ENCODE measurements at regions not wholly inside any gene's neighbourhood (a gene's known extent, or its start where the extent isn't known, plus 50 kb on each side); places are given as distances from the start of the nearest gene placed in this dataset.

DNA sequence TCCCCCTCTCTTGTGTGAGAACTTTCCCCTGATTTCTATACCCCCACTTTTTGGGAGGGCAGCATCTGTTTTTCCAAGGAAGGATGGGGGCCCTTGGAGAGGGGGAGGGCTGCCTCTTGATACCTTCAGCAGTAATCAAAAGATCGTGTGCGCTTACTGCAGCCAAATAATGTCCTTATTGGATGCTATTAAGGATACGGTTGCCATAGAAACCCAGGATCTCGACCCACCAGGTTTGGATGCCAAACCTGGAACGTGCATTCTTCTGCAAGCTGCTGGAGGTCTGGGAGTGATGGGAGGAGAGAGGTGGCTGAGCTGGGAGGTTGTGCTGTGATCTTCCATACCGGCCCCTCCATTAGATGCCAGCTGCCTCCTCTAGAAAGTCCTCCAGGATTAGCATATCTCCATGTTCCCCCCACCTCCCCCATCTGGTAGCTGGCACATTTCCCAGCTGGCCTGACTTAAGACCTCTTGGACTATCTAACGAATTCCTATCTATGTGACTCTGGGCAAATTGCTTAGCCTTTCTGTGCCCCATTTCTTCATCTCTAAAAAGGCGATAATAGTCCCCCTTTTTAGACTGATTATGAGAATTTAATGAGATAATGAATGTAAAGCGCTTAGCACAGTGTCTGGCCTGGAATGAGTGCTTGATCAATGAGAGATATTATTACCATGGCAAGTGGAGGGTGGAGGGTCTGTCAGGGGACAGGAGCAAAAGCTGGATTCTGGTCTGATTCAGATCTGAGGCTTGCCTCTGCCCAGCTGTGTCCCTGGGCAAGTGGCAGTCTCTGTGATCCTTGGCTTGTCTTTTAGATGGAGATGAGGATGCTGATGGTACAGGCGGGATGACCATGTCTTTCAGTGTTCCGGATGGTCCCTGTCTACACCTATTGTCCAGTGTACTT lies 78.5 kb upstream of the PCBD1 start:
- Mint-ChIP-seq H3K36me3 (ENCODE audit: low read depth) (0 out of 2 replicates have a peak, but pooled peaks cover 3% of the 10 kb centered on the region), H3K9me3 (peaks cover 9% of the 10 kb centered on the region; the same call in 1 of the 2 replicates), H3K27me3 (ENCODE audit: insufficient read depth) (peaks cover 34% of the 10 kb centered on the region), H3K4me3 (no peak overlapping the region), H3K4me1 (ENCODE audit: low read depth) (no peaks in the 10 kb centered on the region), H3K27ac (no peak overlapping the region)
- no peak for TF ChIP-seq CTCF (IDR thresholded peaks at IDR 0.05)
- DNase-seq: no peak

DNA sequence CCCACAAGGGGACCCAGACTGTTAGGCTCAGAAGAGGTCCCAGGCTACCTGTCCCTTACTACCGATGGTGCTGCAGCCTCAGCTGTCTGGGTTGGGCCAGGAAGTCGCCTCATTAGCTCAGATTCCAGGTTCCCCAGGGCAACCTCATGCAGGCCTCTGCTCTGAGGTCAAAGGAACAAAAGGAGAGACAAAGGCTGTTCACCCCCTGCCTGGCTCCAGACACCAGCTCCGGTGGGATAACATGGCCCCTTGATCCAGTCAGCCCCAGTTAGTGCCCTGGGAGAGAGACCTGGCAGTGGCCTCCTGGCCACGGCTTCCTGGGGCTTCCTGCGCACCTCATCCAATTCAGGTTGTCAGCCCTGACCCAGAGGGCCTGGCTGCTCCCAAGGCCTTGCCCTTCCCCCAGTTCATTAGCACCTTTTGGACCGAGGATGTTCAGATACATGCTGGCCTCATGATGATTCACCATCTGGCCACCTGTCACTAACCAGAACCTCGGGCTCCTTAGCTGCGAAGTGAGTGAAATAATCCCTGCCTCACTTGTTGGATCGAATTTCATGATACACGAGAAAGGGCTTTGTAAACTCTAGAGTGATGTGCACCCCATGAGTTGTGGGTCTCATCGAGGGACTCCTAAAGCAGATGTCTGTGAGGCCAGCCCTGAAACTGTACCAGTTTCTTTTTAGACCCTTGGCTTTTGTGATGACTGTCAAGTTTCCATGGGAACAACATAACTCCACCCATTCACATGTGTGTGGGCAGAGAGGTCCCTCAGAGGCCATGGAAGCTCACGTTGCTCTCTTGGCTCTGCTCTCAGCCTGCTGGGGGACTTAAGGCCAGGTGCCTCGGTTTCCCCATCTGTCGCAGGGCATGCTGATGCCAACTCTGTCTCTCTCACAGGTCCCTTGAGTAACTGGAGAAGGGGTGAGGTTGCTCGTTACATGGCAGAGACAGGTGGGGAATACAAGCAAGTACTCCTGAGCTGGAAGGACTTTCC lies 79.5 kb upstream of the PCBD1 start:
- DNase-seq: no peak
- H3K4me3 Mint-ChIP-seq: no peak overlapping the region
- H3K4me1 Mint-ChIP-seq (ENCODE audit: low read depth): no peaks in the 10 kb centered on the region

DNA sequence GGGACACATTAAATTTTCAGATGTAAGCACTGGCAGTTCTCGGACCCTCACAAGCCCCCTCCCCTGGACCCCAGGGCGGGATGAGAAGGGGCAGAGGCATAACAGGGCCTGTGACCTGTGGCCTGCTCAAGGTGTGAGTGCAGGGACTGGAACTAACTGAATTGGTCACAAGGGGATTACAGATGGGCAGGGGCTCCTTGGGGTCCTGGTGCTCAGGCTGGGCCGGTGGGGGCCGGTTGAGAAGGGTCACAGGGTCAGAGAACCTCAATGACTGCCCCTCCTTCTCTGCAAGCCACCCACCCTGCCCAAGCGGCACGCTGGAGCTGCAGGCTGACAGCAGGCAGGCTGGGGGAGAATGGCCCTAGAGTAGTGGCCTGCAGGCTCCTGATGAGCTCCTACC lies 80.8 kb upstream of the PCBD1 start:
- TF ChIP-seq CTCF (IDR thresholded peaks at IDR 0.05): no peak
- Mint-ChIP-seq H3K27me3 (ENCODE audit: insufficient read depth) (peaks cover 20% of the 10 kb centered on the region), H3K4me3 (no peak overlapping the region), H3K27ac (no peak overlapping the region), H3K4me1 (ENCODE audit: low read depth) (no peaks in the 10 kb centered on the region), H3K36me3 (ENCODE audit: low read depth) (0 out of 2 replicates have a peak, but pooled peaks cover 5% of the 10 kb centered on the region), H3K9me3 (peaks cover 10% of the 10 kb centered on the region; the same call in 1 of the 2 replicates)
- no peak for DNase-seq

More for the DNA sequence above, 79.5 kb upstream of the PCBD1 start:
- Mint-ChIP-seq H3K27me3 (ENCODE audit: insufficient read depth) (peaks cover 27% of the 10 kb centered on the region), H3K9me3 (peaks cover 10% of the 10 kb centered on the region; the same call in 1 of the 2 replicates), H3K36me3 (ENCODE audit: low read depth) (0 out of 2 replicates have a peak, but pooled peaks cover 5% of the 10 kb centered on the region), H3K27ac (no peak overlapping the region)
- TF ChIP-seq CTCF (IDR thresholded peaks at IDR 0.05): no peak

DNA sequence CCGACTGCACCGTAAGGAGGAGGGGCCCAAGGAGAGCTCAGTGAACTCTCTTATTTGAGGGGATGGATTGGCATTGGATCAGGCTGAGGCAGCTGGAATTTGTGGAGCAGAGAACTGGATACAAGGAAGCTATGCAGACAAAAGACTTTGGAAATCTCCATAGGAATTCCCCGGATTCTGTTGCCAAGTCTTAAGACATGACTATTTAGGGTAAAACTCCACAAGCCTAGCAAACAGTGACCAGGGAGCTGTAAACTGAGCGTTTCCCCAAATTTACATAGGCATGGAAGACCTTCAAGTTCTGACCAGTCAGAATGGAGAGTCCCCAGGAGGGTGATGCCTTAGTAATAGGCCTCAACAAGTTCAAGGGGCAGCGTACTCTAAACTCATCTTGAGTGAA lies 82.5 kb upstream of the PCBD1 start:
- H3K4me3 Mint-ChIP-seq: no peak overlapping the region
- H3K36me3 Mint-ChIP-seq (ENCODE audit: low read depth): 0 out of 2 replicates have a peak, but pooled peaks cover 5% of the 10 kb centered on the region
- no peak for DNase-seq
- no peak for TF ChIP-seq CTCF (IDR thresholded peaks at IDR 0.05)
- peaks cover 16% of the 10 kb centered on the region for H3K27me3 Mint-ChIP-seq (ENCODE audit: insufficient read depth)
- H3K27ac Mint-ChIP-seq: no peak overlapping the region
- peaks cover 10% of the 10 kb centered on the region; the same call in 1 of the 2 replicates for H3K9me3 Mint-ChIP-seq
- no peaks in the 10 kb centered on the region for H3K4me1 Mint-ChIP-seq (ENCODE audit: low read depth)

DNA sequence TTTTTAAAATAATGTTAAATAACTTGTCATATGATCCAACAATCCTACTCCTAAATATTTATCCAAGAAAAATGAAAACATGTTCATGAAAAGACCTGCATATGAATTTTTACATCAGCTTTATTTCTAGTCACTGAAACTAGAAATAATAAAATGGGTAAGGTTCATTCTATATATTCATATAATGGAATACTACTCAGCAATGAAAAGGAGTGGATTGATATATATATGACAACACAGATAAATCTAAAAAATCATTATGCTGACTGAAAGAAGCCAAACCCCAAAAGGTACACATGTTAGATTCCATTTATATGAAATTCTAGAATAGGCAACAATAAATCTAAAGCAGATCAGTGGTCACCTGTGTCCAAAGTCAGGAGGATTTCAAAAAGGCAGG lies 84.9 kb upstream of the PCBD1 start:
- Mint-ChIP-seq H3K27me3 (ENCODE audit: insufficient read depth) (peaks cover 21% of the 10 kb centered on the region), H3K27ac (no peak overlapping the region)
- DNase-seq: no peak

More for the DNA sequence above, 84.9 kb upstream of the PCBD1 start:
- Mint-ChIP-seq H3K9me3 (peaks cover 10% of the 10 kb centered on the region; the same call in 1 of the 2 replicates), H3K4me1 (ENCODE audit: low read depth) (no peaks in the 10 kb centered on the region), H3K36me3 (ENCODE audit: low read depth) (0 out of 2 replicates have a peak, but pooled peaks cover 5% of the 10 kb centered on the region), H3K4me3 (no peak overlapping the region)
- TF ChIP-seq CTCF (IDR thresholded peaks at IDR 0.05): no peak

Measured in HFFc6 (cell line).